ENCODE measurements at regions not wholly inside any gene's neighbourhood (a gene's known extent, or its start where the extent isn't known, plus 50 kb on each side); places are given as distances from the start of the nearest gene placed in this dataset.

- ATAC-seq (replicated peaks; ENCODE audit: extremely low read depth, poor library complexity, severe bottlenecking) (no peak), DNase-seq (ENCODE audit: low spot score in 2 of 2) (no peak)
- no peaks in the 10 kb centered on the region for H3K4me1 Mint-ChIP-seq
- H3K27me3 Mint-ChIP-seq = no peaks in the 10 kb centered on the region
- H3K36me3 Mint-ChIP-seq (ENCODE audit: insufficient read depth) = no peaks in the 10 kb centered on the region
- no peak overlapping the region for H3K27ac Mint-ChIP-seq (ENCODE audit: low read depth)
- H3K9me3 Mint-ChIP-seq = no peaks in the 10 kb centered on the region
- no peak overlapping the region for H3K4me3 Mint-ChIP-seq
These were observed 723.1 kb upstream of the KIRREL3 start for GRCh38 chr11:127723714-127724113.

GRCh38 chr11:127713226-127713625 is 712.7 kb upstream of the KIRREL3 start:
- Mint-ChIP-seq H3K9me3 (peaks cover 4% of the 10 kb centered on the region), H3K4me3 (no peak overlapping the region)

GRCh38 chr11:127711748-127712147 is 711.2 kb upstream of the KIRREL3 start:
- ATAC-seq (replicated peaks; ENCODE audit: extremely low read depth, poor library complexity, severe bottlenecking) = no peak
- Mint-ChIP-seq H3K36me3 (ENCODE audit: insufficient read depth) (peaks cover 2% of the 10 kb centered on the region), H3K9me3 (peaks cover 4% of the 10 kb centered on the region), H3K4me3 (no peak overlapping the region), H3K27me3 (no peaks in the 10 kb centered on the region), H3K27ac (ENCODE audit: low read depth) (no peak overlapping the region), H3K4me1 (no peaks in the 10 kb centered on the region)
- DNase-seq (ENCODE audit: low spot score in 2 of 2) = no peak

More at GRCh38 chr11:127713226-127713625, 712.7 kb upstream of the KIRREL3 start:
- Mint-ChIP-seq H3K27ac (ENCODE audit: low read depth) (no peak overlapping the region), H3K27me3 (no peaks in the 10 kb centered on the region), H3K4me1 (no peaks in the 10 kb centered on the region), H3K36me3 (ENCODE audit: insufficient read depth) (peaks cover 2% of the 10 kb centered on the region)
- ATAC-seq (replicated peaks; ENCODE audit: extremely low read depth, poor library complexity, severe bottlenecking) (no peak), DNase-seq (ENCODE audit: low spot score in 2 of 2) (no peak)

- DNase-seq (ENCODE audit: low spot score in 2 of 2) = no peak
- ATAC-seq (replicated peaks; ENCODE audit: extremely low read depth, poor library complexity, severe bottlenecking) = no peak
- H3K27me3 Mint-ChIP-seq = no peaks in the 10 kb centered on the region
- no peaks in the 10 kb centered on the region for H3K4me1 Mint-ChIP-seq
- H3K9me3 Mint-ChIP-seq = peaks cover 4% of the 10 kb centered on the region
- H3K4me3 Mint-ChIP-seq = no peak overlapping the region
- no peak overlapping the region for H3K27ac Mint-ChIP-seq (ENCODE audit: low read depth)
- H3K36me3 Mint-ChIP-seq (ENCODE audit: insufficient read depth) = no peaks in the 10 kb centered on the region
These were observed 710.3 kb upstream of the KIRREL3 start for GRCh38 chr11:127710831-127711230.

- peaks cover 4% of the 10 kb centered on the region for H3K9me3 Mint-ChIP-seq
These were observed 709.4 kb upstream of the KIRREL3 start for GRCh38 chr11:127709960-127710359.

GRCh38 chr11:127693686-127694085 is 693.1 kb upstream of the KIRREL3 start:
- H3K4me3 Mint-ChIP-seq = no peak overlapping the region
- peaks cover 20% of the 10 kb centered on the region for H3K9me3 Mint-ChIP-seq
- no peaks in the 10 kb centered on the region for H3K36me3 Mint-ChIP-seq (ENCODE audit: insufficient read depth)
- H3K4me1 Mint-ChIP-seq = no peaks in the 10 kb centered on the region
- no peak overlapping the region for H3K27ac Mint-ChIP-seq (ENCODE audit: low read depth)
- no peak for DNase-seq (ENCODE audit: low spot score in 2 of 2)
- H3K27me3 Mint-ChIP-seq = no peaks in the 10 kb centered on the region
- no peak for ATAC-seq (replicated peaks; ENCODE audit: extremely low read depth, poor library complexity, severe bottlenecking)

More at GRCh38 chr11:127709960-127710359, 709.4 kb upstream of the KIRREL3 start:
- Mint-ChIP-seq H3K27ac (ENCODE audit: low read depth) (no peak overlapping the region), H3K4me1 (no peaks in the 10 kb centered on the region), H3K36me3 (ENCODE audit: insufficient read depth) (no peaks in the 10 kb centered on the region), H3K27me3 (no peaks in the 10 kb centered on the region), H3K4me3 (no peak overlapping the region)
- ATAC-seq (replicated peaks; ENCODE audit: extremely low read depth, poor library complexity, severe bottlenecking) (no peak), DNase-seq (ENCODE audit: low spot score in 2 of 2) (no peak)

GRCh38 chr11:127683321-127683720 is 682.8 kb upstream of the KIRREL3 start:
- H3K4me3 Mint-ChIP-seq = no peak overlapping the region
- H3K36me3 Mint-ChIP-seq (ENCODE audit: insufficient read depth) = no peaks in the 10 kb centered on the region
- no peaks in the 10 kb centered on the region for H3K4me1 Mint-ChIP-seq
- H3K9me3 Mint-ChIP-seq = peaks cover 4% of the 10 kb centered on the region
- DNase-seq (ENCODE audit: low spot score in 2 of 2) = no peak
- no peak for ATAC-seq (replicated peaks; ENCODE audit: extremely low read depth, poor library complexity, severe bottlenecking)
- H3K27ac Mint-ChIP-seq (ENCODE audit: low read depth) = no peak overlapping the region
- no peaks in the 10 kb centered on the region for H3K27me3 Mint-ChIP-seq

- H3K4me3 Mint-ChIP-seq = no peak overlapping the region
- H3K36me3 Mint-ChIP-seq (ENCODE audit: insufficient read depth) = peaks cover 1% of the 10 kb centered on the region
- no peak for ATAC-seq (replicated peaks; ENCODE audit: extremely low read depth, poor library complexity, severe bottlenecking)
- H3K9me3 Mint-ChIP-seq = peaks cover 6% of the 10 kb centered on the region
- H3K4me1 Mint-ChIP-seq = no peaks in the 10 kb centered on the region
- no peak overlapping the region for H3K27ac Mint-ChIP-seq (ENCODE audit: low read depth)
- no peaks in the 10 kb centered on the region for H3K27me3 Mint-ChIP-seq
- no peak for DNase-seq (ENCODE audit: low spot score in 2 of 2)
These were observed 679.4 kb upstream of the KIRREL3 start for GRCh38 chr11:127679816-127680545.

- H3K4me3 Mint-ChIP-seq = no peak overlapping the region
- H3K9me3 Mint-ChIP-seq = peaks cover 6% of the 10 kb centered on the region
- H3K36me3 Mint-ChIP-seq (ENCODE audit: insufficient read depth) = peaks cover 1% of the 10 kb centered on the region
- no peak for ATAC-seq (replicated peaks; ENCODE audit: extremely low read depth, poor library complexity, severe bottlenecking)
- H3K4me1 Mint-ChIP-seq = no peaks in the 10 kb centered on the region
- no peak for DNase-seq (ENCODE audit: low spot score in 2 of 2)
- no peaks in the 10 kb centered on the region for H3K27me3 Mint-ChIP-seq
- H3K27ac Mint-ChIP-seq (ENCODE audit: low read depth) = no peak overlapping the region
These were observed 678.1 kb upstream of the KIRREL3 start for GRCh38 chr11:127678631-127679030.

GRCh38 chr11:127677660-127678425 is 677.3 kb upstream of the KIRREL3 start:
- no peak for DNase-seq (ENCODE audit: low spot score in 2 of 2)
- Mint-ChIP-seq H3K27me3 (no peaks in the 10 kb centered on the region), H3K27ac (ENCODE audit: low read depth) (no peak overlapping the region), H3K4me3 (no peak overlapping the region), H3K36me3 (ENCODE audit: insufficient read depth) (peaks cover 1% of the 10 kb centered on the region), H3K9me3 (peaks cover 6% of the 10 kb centered on the region), H3K4me1 (no peaks in the 10 kb centered on the region)
- ATAC-seq (replicated peaks; ENCODE audit: extremely low read depth, poor library complexity, severe bottlenecking) = no peak

- Mint-ChIP-seq H3K36me3 (ENCODE audit: insufficient read depth) (peaks cover 1% of the 10 kb centered on the region), H3K27ac (ENCODE audit: low read depth) (no peak overlapping the region), H3K9me3 (peaks cover 6% of the 10 kb centered on the region), H3K4me3 (no peak overlapping the region), H3K27me3 (no peaks in the 10 kb centered on the region), H3K4me1 (no peaks in the 10 kb centered on the region)
- DNase-seq (ENCODE audit: low spot score in 2 of 2) (no peak), ATAC-seq (replicated peaks; ENCODE audit: extremely low read depth, poor library complexity, severe bottlenecking) (no peak)
These were observed 675.0 kb upstream of the KIRREL3 start for GRCh38 chr11:127675581-127675980.

GRCh38 chr11:127674754-127675153 is 674.2 kb upstream of the KIRREL3 start:
- Mint-ChIP-seq H3K36me3 (ENCODE audit: insufficient read depth) (peaks cover 1% of the 10 kb centered on the region), H3K27ac (ENCODE audit: low read depth) (no peak overlapping the region), H3K27me3 (no peaks in the 10 kb centered on the region), H3K9me3 (peaks cover 6% of the 10 kb centered on the region), H3K4me1 (no peaks in the 10 kb centered on the region), H3K4me3 (no peak overlapping the region)
- DNase-seq (ENCODE audit: low spot score in 2 of 2) (no peak), ATAC-seq (replicated peaks; ENCODE audit: extremely low read depth, poor library complexity, severe bottlenecking) (no peak)
